ENCODE measurements at regions not wholly inside any gene's neighbourhood (a gene's known extent, or its start where the extent isn't known, plus 50 kb on each side); places are given as distances from the start of the nearest gene placed in this dataset.

GRCh38 chr3:72093992-72094334 is 309.0 kb upstream of the PROK2 start:
- dilution Hi-C loops (cut with MboI; ENCODE audit: extremely low pct_ligation_motif_present, low sequenced_read_pairs), result no loop called here
- Histone ChIP-seq H3K4me2 (ENCODE audit: insufficient read depth, low read length) (no peak overlapping the region), H2AFZ (ENCODE audit: low read depth, low read length) (no peak overlapping the region), H3K9ac (replicated peaks; ENCODE audit: extremely low read depth, insufficient read depth, low read length) (no peak overlapping the region), H3K27ac (ENCODE audit: insufficient read depth, low read depth, low read length) (no peak overlapping the region), H3K36me3 (ENCODE audit: control insufficient read depth in 2 of 2, extremely low read depth in 1 of 2, insufficient read depth in 2 of 2, low read length in 2 of 2) (no peaks in the 10 kb centered on the region), H3K27me3 (ENCODE audit: control insufficient read depth in 2 of 2, insufficient read depth in 2 of 2, low read length in 2 of 2) (peaks cover 2 to 6% of the 10 kb centered on the region in 2 experiments), H3K79me2 (ENCODE audit: control insufficient read depth, insufficient read depth, low read length) (no peaks in the 10 kb centered on the region), H3K9me1 (replicated peaks; ENCODE audit: control insufficient read depth, extremely low read depth, insufficient read depth, low read length) (no peaks in the 10 kb centered on the region), H3K4me3 (replicated peaks in 1 of 3; ENCODE audit: insufficient read depth in 1 of 3, low read depth in 1 of 3, low read length in 3 of 3) (no peak overlapping the region), H3K4me1 (ENCODE audit: control insufficient read depth, extremely low read depth, insufficient read depth, low read length) (no peaks in the 10 kb centered on the region), H3K9me3 (replicated peaks; ENCODE audit: control insufficient read depth, insufficient read depth, low read length) (no peaks in the 10 kb centered on the region), H4K20me1 (replicated peaks; ENCODE audit: control insufficient read depth, extremely low read depth, insufficient read depth, low read length) (no peaks in the 10 kb centered on the region)
- no peak for TF ChIP-seq EZH2 (IDR thresholded peaks at IDR 0.05; ENCODE audit: borderline replicate concordance, low read depth, low read length, severe bottlenecking)
- TF ChIP-seq FOS (IDR thresholded peaks at IDR 0.05; ENCODE audit: borderline replicate concordance, insufficient read depth, low read length), result no peak
- TF ChIP-seq POLR2AphosphoS5 (IDR thresholded peaks at IDR 0.05; ENCODE audit: insufficient read depth, low read depth, low read length), result no peak
- TF ChIP-seq, protein P1, sequence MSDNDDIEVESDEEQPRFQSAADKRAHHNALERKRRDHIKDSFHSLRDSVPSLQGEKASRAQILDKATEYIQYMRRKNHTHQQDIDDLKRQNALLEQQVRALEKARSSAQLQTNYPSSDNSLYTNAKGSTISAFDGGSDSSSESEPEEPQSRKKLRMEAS (IDR thresholded peaks at IDR 0.05; ENCODE audit: insufficient read depth, insufficient read length), result no peak
- no peak for TF ChIP-seq MYC (IDR thresholded peaks at IDR 0.05; ENCODE audit: low read depth, low read length)
- TF ChIP-seq JUN (IDR thresholded peaks at IDR 0.05; ENCODE audit: borderline replicate concordance, insufficient read depth, insufficient read length, low read depth), result no peak
- TF ChIP-seq GATA2 (IDR thresholded peaks at IDR 0.05; ENCODE audit: insufficient read depth, insufficient read length, low read depth, low read length), result no peak
- TF ChIP-seq POLR2A (IDR thresholded peaks at IDR 0.05; ENCODE audit: low read depth, low read length), result no peak
- DNase-seq (ENCODE audit: low read depth, low spot score) (no peak), FAIRE-seq (no peak)
- intact Hi-C loops (cut with micrococcal nuclease), result no loop called here
- ChIA-PET CTCF (no interaction called here), POLR2A (no interaction called here)
- BruUV-seq (replicated peaks), result no TSS peak

- TF ChIP-seq FOS (IDR thresholded peaks at IDR 0.05; ENCODE audit: borderline replicate concordance, insufficient read depth, low read length), result no peak
- Histone ChIP-seq H3K9ac (replicated peaks; ENCODE audit: extremely low read depth, insufficient read depth, low read length) (no peak overlapping the region), H3K27me3 (ENCODE audit: control insufficient read depth in 2 of 2, insufficient read depth in 2 of 2, low read length in 2 of 2) (peaks cover 2 to 6% of the 10 kb centered on the region in 2 experiments), H3K4me1 (ENCODE audit: control insufficient read depth, extremely low read depth, insufficient read depth, low read length) (no peaks in the 10 kb centered on the region), H3K9me1 (replicated peaks; ENCODE audit: control insufficient read depth, extremely low read depth, insufficient read depth, low read length) (no peaks in the 10 kb centered on the region), H4K20me1 (replicated peaks; ENCODE audit: control insufficient read depth, extremely low read depth, insufficient read depth, low read length) (no peaks in the 10 kb centered on the region), H3K27ac (ENCODE audit: insufficient read depth, low read depth, low read length) (no peak overlapping the region), H3K4me2 (ENCODE audit: insufficient read depth, low read length) (no peak overlapping the region), H3K9me3 (replicated peaks; ENCODE audit: control insufficient read depth, insufficient read depth, low read length) (no peaks in the 10 kb centered on the region), H3K4me3 (replicated peaks in 1 of 3; ENCODE audit: insufficient read depth in 1 of 3, low read depth in 1 of 3, low read length in 3 of 3) (no peak overlapping the region), H2AFZ (ENCODE audit: low read depth, low read length) (no peak overlapping the region), H3K79me2 (ENCODE audit: control insufficient read depth, insufficient read depth, low read length) (no peaks in the 10 kb centered on the region), H3K36me3 (ENCODE audit: control insufficient read depth in 2 of 2, extremely low read depth in 1 of 2, insufficient read depth in 2 of 2, low read length in 2 of 2) (no peaks in the 10 kb centered on the region)
- ChIA-PET POLR2A (no interaction called here), CTCF (no interaction called here)
- dilution Hi-C loops (cut with MboI; ENCODE audit: extremely low pct_ligation_motif_present, low sequenced_read_pairs), result no loop called here
- intact Hi-C loops (cut with micrococcal nuclease), result no loop called here
- FAIRE-seq (no peak), DNase-seq (ENCODE audit: low read depth, low spot score) (no peak)
- no TSS peak for BruUV-seq (replicated peaks)
Measured at GRCh38 chr3:72093270-72093991, 308.5 kb upstream of the PROK2 start.

Data from endothelial cell of umbilical vein (primary cell).